AG20443 (cell line): ENCODE measurements at regions not wholly inside any gene's neighbourhood (a gene's known extent, or its start where the extent isn't known, plus 50 kb on each side); places are given as distances from the start of the nearest gene placed in this dataset.
"Not testable (repeated sequence)": the region's sequence is repeated elsewhere in the genome, so short reads cannot be mapped to it uniquely, and the experiment has no call there.

Experiments used
- DNase-seq: peaks from one replicate; pipeline ENCODE4 v3.0.0; 2012; ENCODE audit warnings: low spot score, mixed read lengths

GRCh38 chr1:185467122-185467521, 150.1 kb upstream of the IVNS1ABP start:
- no peak for DNase-seq

- no peak for DNase-seq
Measured at GRCh38 chr1:185464777-185465176, 147.7 kb upstream of the IVNS1ABP start.

GRCh38 chr1:185463433-185463832, 146.4 kb upstream of the IVNS1ABP start:
- DNase-seq = no peak

- peak; percentile 47 for DNase-seq
Measured at GRCh38 chr1:185463011-185463410, 146.0 kb upstream of the IVNS1ABP start.

- not testable (repeated sequence) for DNase-seq
Measured at GRCh38 chr1:185460723-185461122, 143.7 kb upstream of the IVNS1ABP start.

- no peak for DNase-seq
Measured at GRCh38 chr1:185459141-185459540, 142.1 kb upstream of the IVNS1ABP start.

- DNase-seq = no peak
Measured at GRCh38 chr1:185458670-185459069, 141.6 kb upstream of the IVNS1ABP start.

- DNase-seq = peak; percentile 41
Measured at GRCh38 chr1:185453496-185454192, 136.6 kb upstream of the IVNS1ABP start.

GRCh38 chr1:185450917-185451316, 133.9 kb upstream of the IVNS1ABP start:
- DNase-seq = no peak

- no peak for DNase-seq
Measured at GRCh38 chr1:185450060-185450788, 133.2 kb upstream of the IVNS1ABP start.

GRCh38 chr1:185449378-185450059, 132.5 kb upstream of the IVNS1ABP start:
- DNase-seq = no peak

- DNase-seq = no peak
Measured at GRCh38 chr1:185448591-185449186, 131.6 kb upstream of the IVNS1ABP start.

- DNase-seq = no peak
Measured at GRCh38 chr1:185446131-185446530, 129.1 kb upstream of the IVNS1ABP start.

- DNase-seq = no peak
Measured at GRCh38 chr1:185445594-185445993, 128.6 kb upstream of the IVNS1ABP start.

- DNase-seq = no peak
Measured at GRCh38 chr1:185444676-185445075, 127.6 kb upstream of the IVNS1ABP start.

GRCh38 chr1:185442050-185442449, 125.0 kb upstream of the IVNS1ABP start:
- DNase-seq = peak; percentile 59

GRCh38 chr1:185441605-185442004, 124.6 kb upstream of the IVNS1ABP start:
- peak; percentile 37 for DNase-seq

- DNase-seq = peak; percentile 16
Measured at GRCh38 chr1:185440877-185441276, 123.8 kb upstream of the IVNS1ABP start.

GRCh38 chr1:185439727-185440415, 122.8 kb upstream of the IVNS1ABP start:
- DNase-seq = peak; percentile 68

GRCh38 chr1:185438936-185439335, 121.9 kb upstream of the IVNS1ABP start:
- DNase-seq = no peak

- DNase-seq = no peak
Measured at GRCh38 chr1:185435696-185436379, 118.8 kb upstream of the IVNS1ABP start.
